CD4-positive, alpha-beta T cell treated with Interferon gamma for 1 hour (primary cell): ENCODE measurements at regions not wholly inside any gene's neighbourhood (a gene's known extent, or its start where the extent isn't known, plus 50 kb on each side); places are given as distances from the start of the nearest gene placed in this dataset.
"Not testable (repeated sequence)": the region's sequence is repeated elsewhere in the genome, so short reads cannot be mapped to it uniquely, and the experiment has no call there.

Source experiments
- DNase-seq: peaks from one replicate; pipeline ENCODE4 v3.0.0-alpha.2; 2020

GRCh38 chr7:69335331-69335730, 262.9 kb upstream of the AUTS2 start:
- DNase-seq, result no peak

- DNase-seq, result no peak
Measured at GRCh38 chr7:69336976-69337375, 261.3 kb upstream of the AUTS2 start.

- DNase-seq, result no peak
Measured at GRCh38 chr7:69338144-69338543, 260.1 kb upstream of the AUTS2 start.

- no peak for DNase-seq
Measured at GRCh38 chr7:69341288-69341687, 257.0 kb upstream of the AUTS2 start.

- DNase-seq, result no peak
Measured at GRCh38 chr7:69342154-69342884, 256.0 kb upstream of the AUTS2 start.

- DNase-seq, result no peak
Measured at GRCh38 chr7:69349291-69349690, 249.0 kb upstream of the AUTS2 start.

- no peak for DNase-seq
Measured at GRCh38 chr7:69358163-69358821, 240.0 kb upstream of the AUTS2 start.

GRCh38 chr7:69359003-69359700, 239.1 kb upstream of the AUTS2 start:
- no peak for DNase-seq

- no peak for DNase-seq
Measured at GRCh38 chr7:69360913-69361312, 237.4 kb upstream of the AUTS2 start.

GRCh38 chr7:69363136-69363535, 235.1 kb upstream of the AUTS2 start:
- no peak for DNase-seq

- no peak for DNase-seq
Measured at GRCh38 chr7:69364813-69365643, 233.2 kb upstream of the AUTS2 start.

- no peak for DNase-seq
Measured at GRCh38 chr7:69365651-69366192, 232.6 kb upstream of the AUTS2 start.

- DNase-seq, result no peak
Measured at GRCh38 chr7:69367780-69368179, 230.5 kb upstream of the AUTS2 start.

- no peak for DNase-seq
Measured at GRCh38 chr7:69373171-69374043, 224.9 kb upstream of the AUTS2 start.

- no peak for DNase-seq
Measured at GRCh38 chr7:69374044-69374425, 224.2 kb upstream of the AUTS2 start.

- no peak for DNase-seq
Measured at GRCh38 chr7:69377191-69377590, 221.1 kb upstream of the AUTS2 start.

GRCh38 chr7:69388452-69389137, 209.7 kb upstream of the AUTS2 start:
- no peak for DNase-seq

GRCh38 chr7:69389216-69389615, 209.1 kb upstream of the AUTS2 start:
- no peak for DNase-seq

GRCh38 chr7:69393912-69394311, 204.4 kb upstream of the AUTS2 start:
- not testable (repeated sequence) for DNase-seq

GRCh38 chr7:69395061-69395714, 203.1 kb upstream of the AUTS2 start:
- no peak for DNase-seq

GRCh38 chr7:69398986-69399385, 199.3 kb upstream of the AUTS2 start:
- DNase-seq, result no peak
